SIG-M5 treated with dmso at 0.1 percent for 504 hours (cell line): ENCODE measurements at regions not wholly inside any gene's neighbourhood (a gene's known extent, or its start where the extent isn't known, plus 50 kb on each side); places are given as distances from the start of the nearest gene placed in this dataset.

ENCODE experiments used
- DNase-seq: peaks from one replicate; lab custom pipeline; 2025; ENCODE audit not compliant: unreplicated experiment; lab: John Stamatoyannopoulos, UW

DNA sequence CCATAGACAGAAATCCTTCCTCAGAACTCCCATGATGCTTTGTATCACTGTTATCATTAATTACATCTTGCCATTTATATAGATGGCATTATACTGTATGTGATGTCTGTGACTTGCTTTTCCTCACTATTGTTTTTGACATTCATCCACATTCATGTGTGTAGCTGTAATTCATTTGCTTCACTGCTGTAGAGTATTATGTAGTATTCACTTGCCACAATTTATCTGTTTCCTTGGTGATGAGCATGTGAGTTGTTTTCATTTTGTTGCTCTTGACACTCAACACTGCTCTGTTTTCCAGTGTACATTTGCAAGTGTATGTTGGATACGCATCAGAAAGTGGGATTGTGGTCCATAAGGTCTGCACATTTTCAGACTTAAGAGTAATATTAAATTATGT, 328.6 kb upstream of the C11orf87 start:
- no peak for DNase-seq

GRCh38 chr11:109096266-109096665, 325.7 kb upstream of the C11orf87 start:
- DNase-seq: no peak

GRCh38 chr11:109106151-109106906, 315.7 kb upstream of the C11orf87 start:
- no peak for DNase-seq

DNA sequence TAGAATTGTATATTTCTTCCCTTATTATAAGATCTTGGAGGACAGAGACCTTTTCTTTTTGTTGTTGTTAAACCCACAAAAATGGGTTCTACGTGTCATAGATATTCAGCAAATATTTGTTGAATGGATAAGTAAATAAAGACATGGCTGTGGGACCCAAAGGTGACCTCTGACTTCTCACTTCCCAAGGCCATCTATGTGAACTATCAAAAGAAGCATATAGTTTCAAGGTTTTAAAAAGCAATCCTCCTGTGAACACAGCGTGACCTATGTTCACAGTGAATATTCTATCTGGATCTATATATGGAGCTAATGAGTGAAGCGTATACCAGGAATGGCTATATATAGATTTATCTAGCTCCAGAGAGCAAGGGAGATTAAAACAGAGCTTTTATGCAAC, 312.8 kb upstream of the C11orf87 start:
- DNase-seq: no peak

DNA sequence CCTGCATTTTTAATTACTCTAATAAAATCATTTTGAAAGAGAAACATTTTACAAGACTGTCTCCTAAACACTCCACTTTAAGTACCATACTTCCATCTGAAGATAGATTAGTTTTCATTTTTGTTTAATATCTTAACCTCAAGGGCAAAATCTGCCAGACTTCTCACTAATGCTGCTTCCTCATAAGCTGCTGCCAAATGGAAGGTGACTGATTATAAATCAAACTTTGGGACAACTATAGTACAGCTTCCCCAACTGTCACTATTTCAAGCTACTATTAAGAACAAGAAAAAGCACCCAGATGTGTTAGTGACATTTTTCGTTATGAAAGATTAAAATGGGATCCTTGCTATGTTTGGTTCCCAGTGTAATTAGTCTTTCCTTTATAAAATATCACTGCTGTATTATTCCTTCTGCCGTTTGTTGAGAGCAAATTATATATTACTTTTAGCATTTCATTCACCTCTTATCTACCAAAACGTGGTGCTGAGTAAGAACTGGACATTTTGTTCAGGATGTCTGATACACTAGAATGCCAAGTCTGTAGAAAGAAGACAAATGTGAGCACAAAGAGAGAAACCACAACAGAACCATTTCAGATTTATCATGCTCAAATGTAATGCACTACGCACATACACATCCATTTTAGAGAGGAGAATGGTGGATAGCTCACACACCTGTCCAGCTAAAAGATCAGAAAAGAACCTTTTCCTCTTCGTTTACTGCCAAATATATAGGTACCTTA, 312.2 kb upstream of the C11orf87 start:
- DNase-seq: no peak

GRCh38 chr11:109112261-109112660, 309.7 kb upstream of the C11orf87 start:
- DNase-seq: no peak

DNA sequence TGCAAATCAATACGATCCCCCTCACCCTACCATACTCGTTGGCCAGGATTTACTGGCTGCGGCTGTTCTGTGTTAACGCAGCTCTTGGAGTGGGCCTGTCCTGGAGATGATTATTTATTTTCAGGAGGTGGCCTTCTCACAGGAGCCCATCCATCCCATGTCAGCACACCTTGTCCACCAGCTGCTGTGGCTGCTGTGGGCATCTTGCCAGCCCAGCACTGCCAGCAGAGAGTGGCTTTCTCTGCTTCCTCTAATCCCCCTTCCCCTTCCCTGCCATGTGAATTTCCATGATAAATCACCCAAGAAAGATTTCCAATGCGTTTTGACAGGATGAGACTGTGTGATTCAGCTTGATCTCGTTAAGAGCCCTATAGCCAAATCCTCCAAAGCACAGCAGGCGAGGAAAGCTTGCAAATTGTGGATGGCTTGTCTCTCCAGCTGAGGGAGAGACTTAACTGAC, 309.1 kb upstream of the C11orf87 start:
- DNase-seq: no peak

DNA sequence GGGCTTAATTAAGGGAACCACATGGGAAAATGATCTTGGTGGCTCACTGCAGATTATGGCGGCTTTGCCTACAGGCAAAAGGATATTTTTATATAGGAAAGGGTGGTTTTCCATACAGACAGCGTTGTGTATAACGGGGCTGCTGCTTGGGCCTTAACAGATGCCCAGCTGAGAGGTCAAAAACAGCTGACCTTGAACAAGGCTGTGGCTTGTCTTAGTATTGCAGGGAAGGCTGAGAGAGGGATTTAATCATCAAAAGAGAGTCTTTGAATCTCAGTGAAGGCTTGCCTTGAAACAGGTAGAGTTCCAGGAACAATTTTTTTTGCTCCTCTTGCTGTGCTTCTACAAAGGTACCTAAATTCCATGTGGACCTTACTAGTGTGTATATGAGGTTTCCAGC, 301.6 kb upstream of the C11orf87 start:
- no peak for DNase-seq

GRCh38 chr11:109121173-109121932, 300.6 kb upstream of the C11orf87 start:
- DNase-seq: no peak

GRCh38 chr11:109123816-109124787, 297.9 kb upstream of the C11orf87 start:
- no peak for DNase-seq

GRCh38 chr11:109130910-109131309, 291.1 kb upstream of the C11orf87 start:
- no peak for DNase-seq

DNA sequence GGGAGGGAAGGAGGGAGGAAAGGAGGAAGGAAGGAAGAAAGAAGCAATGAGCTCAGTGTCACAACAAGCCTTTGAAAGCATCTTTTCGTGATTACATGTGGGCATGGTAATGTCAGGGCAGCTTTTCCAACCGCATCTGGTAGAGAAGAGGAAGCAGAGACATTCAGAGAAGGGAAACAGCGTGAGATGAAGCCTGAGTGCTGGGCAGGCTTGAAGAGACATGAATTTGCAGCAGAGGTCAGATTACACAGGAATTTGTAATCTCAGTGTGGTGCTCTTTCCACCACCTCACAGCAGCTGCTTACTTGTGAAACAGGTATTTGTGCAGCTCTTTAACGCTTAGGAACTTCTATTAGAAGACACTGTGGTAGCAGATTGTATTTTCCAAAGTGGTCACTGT, 289.5 kb upstream of the C11orf87 start:
- DNase-seq: no peak

DNA sequence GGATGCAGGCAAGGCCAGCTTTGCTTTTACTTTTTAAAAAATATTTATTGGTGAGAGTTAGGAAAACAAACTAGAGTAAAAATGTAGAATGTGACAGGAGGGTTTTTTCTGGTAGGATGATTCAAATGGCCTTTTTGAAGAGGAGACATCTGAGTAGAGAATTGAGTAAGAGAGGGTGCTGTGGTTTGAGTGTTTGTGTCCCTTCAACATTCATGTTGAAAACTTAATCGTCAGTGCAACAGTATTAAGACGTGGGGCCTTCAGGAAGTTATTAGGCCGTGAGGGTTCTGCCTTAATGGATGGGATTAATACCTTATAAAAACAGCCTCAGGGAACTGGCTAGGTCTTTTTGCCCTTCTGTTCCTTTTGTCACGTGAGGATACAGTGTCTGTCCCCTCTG, 288.8 kb upstream of the C11orf87 start:
- DNase-seq: no peak

DNA sequence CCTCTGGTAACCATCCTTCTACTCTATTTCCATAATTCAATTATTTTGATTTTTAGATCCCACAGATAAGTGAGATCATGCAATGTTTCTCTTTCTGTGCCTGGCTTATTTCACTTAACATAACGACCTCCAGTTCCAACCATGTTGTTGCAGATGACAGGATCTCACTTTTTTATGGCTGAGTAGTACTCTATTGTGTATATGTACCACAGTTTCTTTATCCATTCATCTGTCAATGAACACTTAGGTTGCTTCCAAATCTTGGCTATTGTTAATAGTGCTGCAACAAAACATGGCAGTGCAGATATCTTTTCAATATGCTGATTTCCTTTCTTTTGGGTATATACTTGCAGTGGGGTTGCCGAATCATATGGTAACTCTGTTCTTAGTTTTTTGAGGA, 286.4 kb upstream of the C11orf87 start:
- DNase-seq: no peak

DNA sequence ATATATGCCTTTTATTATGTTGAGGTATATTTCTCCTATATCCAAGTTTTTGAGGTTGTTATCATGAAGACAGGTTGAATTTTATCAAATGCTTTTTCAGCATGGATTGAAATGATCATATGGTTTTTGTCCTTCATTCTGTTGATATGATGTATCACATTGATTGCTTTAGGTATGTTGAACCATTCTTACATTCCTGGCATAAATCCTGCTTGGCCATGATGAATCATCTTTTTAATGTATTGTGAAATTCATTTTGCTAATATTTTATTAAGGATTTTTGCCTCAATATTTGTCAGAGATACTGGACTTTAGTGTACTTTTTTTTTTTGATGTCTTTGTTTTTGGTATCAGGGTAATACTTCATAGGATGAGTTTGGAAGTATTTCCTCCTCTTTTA, 283.8 kb upstream of the C11orf87 start:
- no peak for DNase-seq

DNA sequence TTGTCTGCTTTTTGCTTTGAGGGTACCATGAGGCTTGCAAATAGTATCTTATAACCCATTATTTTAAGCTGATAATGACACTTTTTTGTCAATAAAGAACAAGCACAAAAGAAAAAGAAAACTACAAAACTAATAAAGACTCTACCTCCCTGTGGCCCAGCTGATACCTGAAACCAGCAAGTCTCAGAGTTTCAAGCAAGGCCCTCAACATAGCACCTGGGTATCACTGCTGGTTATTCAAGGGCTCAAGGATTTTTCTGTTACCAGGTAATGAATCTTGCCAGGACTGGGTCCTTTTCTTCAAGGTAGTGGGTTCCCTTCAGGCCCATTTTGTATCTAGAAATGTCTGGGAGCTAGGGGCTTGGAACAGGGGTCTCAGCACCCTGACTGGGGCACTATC, 281.6 kb upstream of the C11orf87 start:
- no peak for DNase-seq

- DNase-seq: no peak
These were observed 281.0 kb upstream of the C11orf87 start for GRCh38 chr11:109140857-109141515.

DNA sequence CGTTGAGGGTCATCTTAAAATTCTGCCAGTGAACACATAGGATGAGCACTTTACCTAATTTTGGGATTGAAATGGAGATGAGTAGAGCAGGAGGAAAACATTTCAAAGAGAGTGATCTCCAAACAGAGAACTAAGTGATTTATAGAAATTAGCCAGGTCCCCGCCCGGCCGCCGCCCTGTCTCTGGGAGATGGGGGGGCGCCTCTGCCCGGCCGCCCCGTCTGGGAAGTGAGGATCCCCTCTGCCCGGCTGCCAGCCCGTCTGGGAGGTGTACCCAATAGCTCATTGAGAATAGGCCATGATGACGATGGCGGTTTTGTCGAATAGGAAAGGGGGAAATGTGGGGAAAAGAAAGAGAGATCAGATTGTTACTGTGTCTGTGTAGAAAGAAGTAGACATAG, 276.7 kb upstream of the C11orf87 start:
- no peak for DNase-seq

DNA sequence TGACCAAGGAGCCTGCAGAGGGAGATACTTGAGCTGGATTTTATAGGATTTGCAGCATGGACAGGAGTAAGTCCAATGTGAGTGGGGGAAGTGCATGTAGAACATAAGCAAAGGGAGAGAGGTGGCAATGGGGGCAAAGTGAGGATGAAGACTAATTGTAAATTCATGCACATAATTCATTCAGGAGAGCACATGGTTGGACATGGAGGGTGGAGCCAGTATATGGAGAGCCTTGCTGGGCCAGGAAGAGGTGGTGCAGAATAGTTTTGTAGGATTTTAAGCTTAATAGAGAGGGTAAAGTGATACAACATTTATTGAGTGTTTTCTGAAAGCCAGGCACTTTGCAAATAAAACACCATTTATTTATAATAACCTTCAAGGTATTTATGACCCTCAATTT, 274.3 kb upstream of the C11orf87 start:
- no peak for DNase-seq

DNA sequence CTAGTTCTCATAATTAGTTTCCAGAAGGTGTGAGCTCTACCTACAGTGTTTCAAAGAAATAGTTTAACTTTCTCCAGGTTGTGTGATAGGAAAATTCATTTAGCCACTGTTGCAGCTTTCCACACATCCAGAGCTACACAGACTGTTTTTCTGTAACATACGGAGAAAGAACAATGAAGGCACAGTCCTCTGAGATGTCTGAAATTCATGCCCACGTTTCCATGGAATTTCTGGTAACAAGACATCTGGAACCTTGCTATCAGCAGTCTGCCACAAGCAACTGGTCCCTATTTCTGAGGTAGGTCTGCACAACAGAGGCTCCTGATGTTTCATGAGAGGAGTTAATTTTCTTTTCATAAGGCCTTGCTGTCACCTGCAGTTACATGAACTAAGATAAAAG, 273.3 kb upstream of the C11orf87 start:
- DNase-seq: no peak
